ENCODE measurements at regions not wholly inside any gene's neighbourhood (a gene's known extent, or its start where the extent isn't known, plus 50 kb on each side); places are given as distances from the start of the nearest gene placed in this dataset.

- no peaks in the 10 kb centered on the region for H3K36me3 ChIP-seq
- WGBS, 2 donors: 67 to 72% methylated on average over 8 of the region's 8 CpGs
- peak; percentile 9 to 10 for DNase-seq
- H3K9me3 ChIP-seq: no peaks in the 10 kb centered on the region
- intact Hi-C loops (cut with DNase I): no loop called here
- H3K4me3 ChIP-seq (replicated peaks in 1 of 3): no peak overlapping the region
- no peak overlapping the region for H3K27ac ChIP-seq
- no peak for TF ChIP-seq POLR2A (IDR thresholded peaks at IDR 0.05)
- TF ChIP-seq CTCF (IDR thresholded peaks at IDR 0.05): no peak
- H3K4me1 ChIP-seq: no peaks in the 10 kb centered on the region
- H3K27me3 ChIP-seq: no peaks in the 10 kb centered on the region
Measured at GRCh38 chr12:92593734-92594402, 108.9 kb upstream of the PLEKHG7 start.

DNA sequence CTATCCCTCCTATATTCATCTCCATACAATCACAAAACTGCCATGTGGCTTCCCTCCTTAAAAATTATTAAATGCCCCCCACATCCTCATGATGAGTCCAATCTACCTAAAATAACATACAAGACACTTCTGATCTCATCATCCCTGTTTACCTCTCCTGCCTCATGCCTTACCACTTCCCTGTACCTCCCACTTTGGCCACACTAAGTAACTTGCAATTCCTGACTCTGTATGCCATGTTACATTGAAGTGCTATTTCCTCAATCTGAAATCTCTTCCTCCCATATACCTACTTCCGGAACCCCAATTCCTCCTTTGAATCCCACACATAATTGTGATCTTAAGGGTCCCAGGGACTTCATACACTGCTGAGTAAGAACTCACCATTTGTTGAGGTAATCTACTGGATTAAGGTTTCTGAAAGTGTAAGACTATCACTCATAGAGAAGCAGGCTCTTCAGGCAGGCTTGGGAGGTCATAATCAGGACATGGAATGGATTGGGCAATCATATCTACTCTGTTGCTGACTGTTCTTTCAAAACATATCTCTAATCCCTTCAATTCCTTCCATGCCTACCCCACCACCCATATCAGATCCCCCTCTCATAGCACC is 117.6 kb upstream of the PLEKHG7 start:
- H3K9me3 ChIP-seq: no peaks in the 10 kb centered on the region

GRCh38 chr12:92583910-92584309 is 118.9 kb upstream of the PLEKHG7 start:
- no peaks in the 10 kb centered on the region for H3K27me3 ChIP-seq
- no peak overlapping the region for H3K4me3 ChIP-seq (replicated peaks in 1 of 3)
- intact Hi-C loops (cut with DNase I): loop anchor here (10.0 kb wide), 1 partner anchor 71 kb away; no protein-coding TSS in a partner anchor
- H3K27ac ChIP-seq: no peak overlapping the region
- no peak for DNase-seq
- H3K36me3 ChIP-seq: no peaks in the 10 kb centered on the region
- H3K4me1 ChIP-seq: no peaks in the 10 kb centered on the region
- WGBS, 2 donors: 93 to 100% methylated on average over 2 of the region's 2 CpGs
- TF ChIP-seq CTCF (IDR thresholded peaks at IDR 0.05): no peak
- no peak for TF ChIP-seq POLR2A (IDR thresholded peaks at IDR 0.05)
- no peaks in the 10 kb centered on the region for H3K9me3 ChIP-seq

More for the DNA sequence above, 117.6 kb upstream of the PLEKHG7 start:
- no peak for DNase-seq
- H3K4me1 ChIP-seq: no peaks in the 10 kb centered on the region
- H3K27ac ChIP-seq: no peak overlapping the region
- 100% methylated on average over 1 of the region's 1 CpG for WGBS, 2 donors
- H3K27me3 ChIP-seq: no peaks in the 10 kb centered on the region
- H3K4me3 ChIP-seq (replicated peaks in 1 of 3): no peak overlapping the region
- no peaks in the 10 kb centered on the region for H3K36me3 ChIP-seq
- TF ChIP-seq CTCF (IDR thresholded peaks at IDR 0.05) (no peak), POLR2A (IDR thresholded peaks at IDR 0.05) (no peak)
- intact Hi-C loops (cut with DNase I): loop anchor here (10.0 kb wide), 1 partner anchor 70 kb away; no protein-coding TSS in a partner anchor

DNA sequence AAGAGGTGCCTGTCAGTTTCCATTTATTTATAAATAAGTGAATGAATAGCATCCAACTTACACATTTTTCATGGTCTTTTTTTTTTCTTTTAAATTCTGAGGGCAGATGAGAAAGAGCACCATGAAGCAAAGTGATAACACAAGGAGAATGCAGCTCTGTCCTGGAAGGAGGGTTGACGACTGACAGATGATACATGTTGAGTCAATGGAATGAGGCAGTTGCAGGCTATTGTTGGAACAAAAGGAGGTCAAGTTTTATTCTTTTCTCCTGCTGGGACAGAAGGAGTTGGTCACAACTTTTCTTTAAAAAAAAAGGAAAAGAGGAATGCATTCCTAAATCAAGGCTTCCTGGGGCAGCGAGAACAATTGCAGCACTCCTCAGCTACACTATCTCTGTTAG is 119.9 kb upstream of the PLEKHG7 start:
- Histone ChIP-seq H3K4me1 (no peaks in the 10 kb centered on the region), H3K9me3 (no peaks in the 10 kb centered on the region), H3K36me3 (no peaks in the 10 kb centered on the region), H3K4me3 (replicated peaks in 1 of 3) (no peak overlapping the region), H3K27me3 (no peaks in the 10 kb centered on the region), H3K27ac (no peak overlapping the region)
- no peak for TF ChIP-seq POLR2A (IDR thresholded peaks at IDR 0.05)
- TF ChIP-seq CTCF (IDR thresholded peaks at IDR 0.05): no peak
- no peak for DNase-seq
- 87 to 88% methylated on average over 2 of the region's 2 CpGs for WGBS, 2 donors
- intact Hi-C loops (cut with DNase I): loop anchor here (10.0 kb wide), 1 partner anchor 72 kb away; no protein-coding TSS in a partner anchor

DNA sequence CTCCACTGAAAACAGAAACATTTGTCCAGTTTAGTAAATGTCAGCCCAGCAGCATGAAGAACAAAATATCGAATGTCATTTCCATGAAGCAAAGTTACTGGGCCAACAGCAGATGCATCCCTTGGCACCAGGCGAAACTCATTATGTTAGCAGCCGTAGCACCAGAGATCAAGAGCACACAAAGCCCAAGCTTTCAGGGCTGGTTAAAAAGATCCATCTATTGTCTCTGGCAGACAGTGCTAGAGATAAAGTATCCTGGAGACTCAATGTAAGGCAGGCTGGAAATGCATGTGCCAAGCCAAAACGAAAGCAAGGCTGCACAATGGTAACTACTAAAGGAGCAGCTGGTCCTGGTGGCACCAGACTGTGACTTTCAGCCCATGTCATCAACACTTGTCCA is 120.3 kb upstream of the PLEKHG7 start:
- intact Hi-C loops (cut with DNase I): loop anchor here (10.0 kb wide), 1 partner anchor 72 kb away; no protein-coding TSS in a partner anchor
- no peaks in the 10 kb centered on the region for H3K9me3 ChIP-seq
- no peak for TF ChIP-seq POLR2A (IDR thresholded peaks at IDR 0.05)
- no peak for TF ChIP-seq CTCF (IDR thresholded peaks at IDR 0.05)
- 82 to 87% methylated on average over 4 of the region's 4 CpGs for WGBS, 2 donors
- no peaks in the 10 kb centered on the region for H3K36me3 ChIP-seq
- no peaks in the 10 kb centered on the region for H3K4me1 ChIP-seq
- no peak for DNase-seq
- no peaks in the 10 kb centered on the region for H3K27me3 ChIP-seq
- no peak overlapping the region for H3K27ac ChIP-seq
- H3K4me3 ChIP-seq (replicated peaks in 1 of 3): no peak overlapping the region

All from thyroid gland (tissue), 4 donors.